IMR-90 (cell line): ENCODE measurements at regions not wholly inside any gene's neighbourhood (a gene's known extent, or its start where the extent isn't known, plus 50 kb on each side); places are given as distances from the start of the nearest gene placed in this dataset.
"Not testable (repeated sequence)": the region's sequence is repeated elsewhere in the genome, so short reads cannot be mapped to it uniquely, and the experiment has no call there.

Experiments used
- ATAC-seq: fragments of 200-7000 bp; cut with Tn5 transposase; 2 replicates; pipeline ENCODE4 v1.9.1; 2020; ENCODE audit warnings: low read depth, mild to moderate bottlenecking, moderate library complexity
- BruUV-seq: library from RNA; stranded (reverse); fragments of 400-500 nt; replicated peaks from 2 replicates; lab custom pipeline; 2021; lab: Mats Ljungman, UMichigan
- CTCF ChIA-PET: fragments of 300-600 bp; formaldehyde crosslinking; extraction: SDS; loops from one replicate; lab custom pipeline; 2021; ENCODE audit warnings: antibody characterized with exemption; lab: Yijun Ruan, JAX
- POLR2A ChIA-PET: fragments of 300-600 bp; sonication (Branson Sonifier 250); formaldehyde crosslinking; loops from one replicate; lab custom pipeline; 2022; ENCODE audit warnings: antibody characterized with exemption; ENCODE audit not compliant: unreplicated experiment; lab: Charles Lee
- DNase-seq: peaks from one replicate; pipeline ENCODE4 v3.0.0; 2013
- H2AFZ ChIP-seq: replicated peaks from 2 replicates; pipeline ENCODE3; 2013; ENCODE audit warnings: low read length, mild to moderate bottlenecking; ENCODE audit not compliant: poor library complexity
- H2AK5ac ChIP-seq: 2 replicates; pipeline ENCODE4 v1.6.1; 2013; ENCODE audit warnings: low read depth, low read length, inconsistent platforms
- H2AK9ac ChIP-seq: replicated peaks from 2 replicates; pipeline ENCODE3; 2013; ENCODE audit warnings: mild to moderate bottlenecking, low read depth, low read length, moderate library complexity; ENCODE audit not compliant: poor library complexity
- H2BK120ac ChIP-seq: 2 replicates; pipeline ENCODE4 v1.6.1; 2013; ENCODE audit warnings: low read depth, low read length, inconsistent platforms
- H2BK15ac ChIP-seq: 3 replicates; pipeline ENCODE4 v1.6.1; 2013; ENCODE audit warnings: low read depth, low read length, inconsistent platforms
- H2BK20ac ChIP-seq: 2 replicates; pipeline ENCODE4 v1.6.1; 2013; ENCODE audit warnings: low read depth, mild to moderate bottlenecking, inconsistent platforms, low read length, moderate library complexity
- H2BK5ac ChIP-seq: 2 replicates; pipeline ENCODE4 v1.6.1; 2013; ENCODE audit warnings: mild to moderate bottlenecking, low read depth, low read length, inconsistent platforms; ENCODE audit not compliant: poor library complexity, severe bottlenecking
- H3K14ac ChIP-seq: replicated peaks from 2 replicates; pipeline ENCODE4 v1.6.1; 2013; ENCODE audit warnings: low read depth, low read length, inconsistent platforms
- H3K18ac ChIP-seq: 2 replicates; pipeline ENCODE4 v1.6.1; 2013; ENCODE audit warnings: low read depth, low read length, control low read depth
- H3K23ac ChIP-seq: 2 replicates; pipeline ENCODE4 v1.6.1; 2013; ENCODE audit warnings: low read depth, low read length, inconsistent platforms
- H3K27ac ChIP-seq: 2 replicates; pipeline ENCODE4 v1.5.1; 2013; ENCODE audit warnings: mild to moderate bottlenecking, control low read depth, low read length; ENCODE audit not compliant: insufficient read depth
- H3K27me3 ChIP-seq: 2 replicates; pipeline ENCODE4 v1.6.1; 2013; ENCODE audit warnings: low read length; ENCODE audit not compliant: control insufficient read depth, insufficient read depth
- H3K36me3 ChIP-seq: 2 replicates; pipeline ENCODE4 v1.6.1; 2013; ENCODE audit warnings: low read length, mixed read lengths; ENCODE audit not compliant: control insufficient read depth, insufficient read depth
- H3K4ac ChIP-seq: 2 replicates; pipeline ENCODE4 v1.6.1; 2013; ENCODE audit warnings: low read depth, low read length, inconsistent platforms
- H3K4me1 ChIP-seq: 2 replicates; pipeline ENCODE4 v1.6.1; 2013; ENCODE audit warnings: low read length, mixed read lengths; ENCODE audit not compliant: control insufficient read depth, insufficient read depth
- H3K4me2 ChIP-seq: 2 replicates; pipeline ENCODE4 v1.6.1; 2013; ENCODE audit warnings: low read depth, mild to moderate bottlenecking, control low read depth, low read length, moderate library complexity
- H3K4me3 ChIP-seq: 2 replicates; pipeline ENCODE4 v1.5.1; 2013; ENCODE audit warnings: low read depth, mild to moderate bottlenecking, control low read depth, low read length, moderate library complexity; ENCODE audit not compliant: insufficient read depth
- H3K56ac ChIP-seq: 2 replicates; pipeline ENCODE4 v1.6.1; 2013; ENCODE audit warnings: low read length, inconsistent platforms; ENCODE audit not compliant: insufficient read depth; ENCODE audit errors: extremely low read depth
- H3K79me1 ChIP-seq, 2 experiments: 2 replicates each; pipeline ENCODE4 v1.6.1; 2013; ENCODE audit warnings: low read length in 2 of 2, inconsistent platforms in 1 of 2, low read depth in 1 of 2
- H3K9ac ChIP-seq: 2 replicates; pipeline ENCODE4 v1.6.1; 2013; ENCODE audit warnings: low read depth, low read length, control low read depth
- H3K9me1 ChIP-seq: 2 replicates; pipeline ENCODE4 v1.6.1; 2013; ENCODE audit warnings: low read length, inconsistent platforms; ENCODE audit not compliant: insufficient read depth
- H3K9me3 ChIP-seq: 2 replicates; pipeline ENCODE4 v1.6.1; 2013; ENCODE audit warnings: low read length; ENCODE audit not compliant: control insufficient read depth, insufficient read depth
- H4K20me1 ChIP-seq: 2 replicates; pipeline ENCODE4 v1.6.1; 2013; ENCODE audit warnings: low read length, inconsistent platforms; ENCODE audit not compliant: insufficient read depth
- H4K5ac ChIP-seq: 2 replicates; pipeline ENCODE4 v1.6.1; 2013; ENCODE audit warnings: mild to moderate bottlenecking, low read depth, low read length, control low read depth
- H4K8ac ChIP-seq, 2 experiments: 2 replicates each; pipeline ENCODE4 v1.6.1; 2013; ENCODE audit warnings: low read depth in 2 of 2, low read length in 2 of 2, control low read depth in 1 of 2, inconsistent platforms in 1 of 2
- H4K91ac ChIP-seq: 2 replicates; pipeline ENCODE4 v1.6.1; 2013; ENCODE audit warnings: low read depth, low read length, inconsistent platforms; ENCODE audit not compliant: insufficient read depth
- WGBS, 2 experiments: methylation state at CpG; one replicate each; pipeline versions ENCODE4 v1.1.5 to v1.1.7; 2013; ENCODE audit warnings: missing lambda C conversion rate in 2 of 2; ENCODE audit not compliant: insufficient read length in 1 of 2; ENCODE audit errors: extremely low coverage in 2 of 2; 5-methylcytosine and 5-hydroxymethylcytosine counted together
- dilution Hi-C: fragments of 300-500 bp; cut with HindIII; formaldehyde crosslinking; loops from one replicate; pipeline ENCODE4 v1.14.3; 2018; ENCODE audit warnings: low sequenced_read_pairs; ENCODE audit not compliant: unreplicated experiment
- in situ Hi-C: fragments of 300-500 bp; cut with MboI; formaldehyde crosslinking; loops from 3 replicates; pipeline ENCODE4 v1.14.3; 2019; ENCODE audit warnings: low sequenced_read_pairs, inconsistent platforms, mixed read lengths
- intact Hi-C: fragments of 100-400 bp; cut with micrococcal nuclease; formaldehyde crosslinking; loops from 2 replicates; pipeline ENCODE4 v1.10.0; 2022

GRCh38 chr1:149368337-149368736 lies 106.5 kb upstream of the NBPF19 start:
- H3K9me1 ChIP-seq, H4K5ac ChIP-seq, H3K14ac ChIP-seq, H2AFZ ChIP-seq, H3K56ac ChIP-seq, H3K36me3 ChIP-seq, H4K91ac ChIP-seq, DNase-seq, H4K8ac ChIP-seq, H3K27ac ChIP-seq, H3K9ac ChIP-seq, H2BK20ac ChIP-seq, POLR2A ChIA-PET, BruUV-seq, H3K4ac ChIP-seq, H3K4me1 ChIP-seq, ATAC-seq, CTCF ChIA-PET, H2BK120ac ChIP-seq, H4K20me1 ChIP-seq, in situ Hi-C loops, H3K4me3 ChIP-seq, H3K4me2 ChIP-seq, H3K18ac ChIP-seq, H2AK9ac ChIP-seq, H2BK15ac ChIP-seq, intact Hi-C loops, H2AK5ac ChIP-seq, dilution Hi-C loops, H2BK5ac ChIP-seq, H3K27me3 ChIP-seq, H3K9me3 ChIP-seq, H3K79me1 ChIP-seq, H3K23ac ChIP-seq: not testable (repeated sequence)
- no CpG with 5 or more reads among the region's 1 CpG for WGBS, 2 experiments

- H3K4me2 ChIP-seq, H2AK5ac ChIP-seq, H4K8ac ChIP-seq, DNase-seq, H4K20me1 ChIP-seq, H2AK9ac ChIP-seq, H4K91ac ChIP-seq, H3K14ac ChIP-seq, H2AFZ ChIP-seq, H3K9me3 ChIP-seq, H3K23ac ChIP-seq, H3K4ac ChIP-seq, dilution Hi-C loops, H3K9ac ChIP-seq, H2BK120ac ChIP-seq, H3K9me1 ChIP-seq, H2BK5ac ChIP-seq, H3K4me3 ChIP-seq, H3K56ac ChIP-seq, H3K36me3 ChIP-seq, BruUV-seq, H3K4me1 ChIP-seq, in situ Hi-C loops, H3K27ac ChIP-seq, CTCF ChIA-PET, POLR2A ChIA-PET, H2BK20ac ChIP-seq, H3K18ac ChIP-seq, H3K27me3 ChIP-seq, intact Hi-C loops, H2BK15ac ChIP-seq, H4K5ac ChIP-seq, H3K79me1 ChIP-seq: not testable (repeated sequence)
- no CpG with 5 or more reads among the region's 1 CpG for WGBS, 2 experiments
- ATAC-seq = peak; percentile 93
Observed at GRCh38 chr1:149369081-149369480, 105.8 kb upstream of the NBPF19 start.
